ENCODE measurements at regions not wholly inside any gene's neighbourhood (a gene's known extent, or its start where the extent isn't known, plus 50 kb on each side); places are given as distances from the start of the nearest gene placed in this dataset.
"Not testable (repeated sequence)": the region's sequence is repeated elsewhere in the genome, so short reads cannot be mapped to it uniquely, and the experiment has no call there.

GRCh38 chr5:38789134-38789533 lies 56.7 kb upstream of the OSMR start:
- TF ChIP-seq POLR2A (IDR thresholded peaks at IDR 0.05): no peak
- H3K4me1 ChIP-seq: no peaks in the 10 kb centered on the region
- H3K36me3 ChIP-seq: no peaks in the 10 kb centered on the region
- no peaks in the 10 kb centered on the region for H3K9me3 ChIP-seq
- H3K4me3 ChIP-seq: no peak overlapping the region
- no peaks in the 10 kb centered on the region for H3K27me3 ChIP-seq
- H3K27ac ChIP-seq: no peak overlapping the region
- intact Hi-C loops (cut with DNase I; ENCODE audit: low total_unique reads): no loop called here
- DNase-seq (ENCODE audit: low spot score in 2 of 2): no peak

- no peaks in the 10 kb centered on the region for H3K27me3 ChIP-seq
- H3K36me3 ChIP-seq: no peaks in the 10 kb centered on the region
- no peak overlapping the region for H3K27ac ChIP-seq
- intact Hi-C loops (cut with DNase I; ENCODE audit: low total_unique reads): no loop called here
- no peak for DNase-seq (ENCODE audit: low spot score in 2 of 2)
- no peaks in the 10 kb centered on the region for H3K4me1 ChIP-seq
- no peak overlapping the region for H3K4me3 ChIP-seq
- TF ChIP-seq POLR2A (IDR thresholded peaks at IDR 0.05) (no peak), CTCF (IDR thresholded peaks at IDR 0.05) (no peak), POLR2AphosphoS5 (IDR thresholded peaks at IDR 0.05) (no peak)
- no peaks in the 10 kb centered on the region for H3K9me3 ChIP-seq
Observed at GRCh38 chr5:38789777-38790176, 56.0 kb upstream of the OSMR start.

- TF ChIP-seq POLR2AphosphoS5 (IDR thresholded peaks at IDR 0.05): no peak
- TF ChIP-seq CTCF (IDR thresholded peaks at IDR 0.05): no peak
- no peak for TF ChIP-seq POLR2A (IDR thresholded peaks at IDR 0.05)
- H3K36me3 ChIP-seq: no peaks in the 10 kb centered on the region
- no peak for DNase-seq (ENCODE audit: low spot score in 2 of 2)
- H3K4me1 ChIP-seq: no peaks in the 10 kb centered on the region
- H3K9me3 ChIP-seq: no peaks in the 10 kb centered on the region
- no peak overlapping the region for H3K4me3 ChIP-seq
- H3K27me3 ChIP-seq: no peaks in the 10 kb centered on the region
- intact Hi-C loops (cut with DNase I; ENCODE audit: low total_unique reads): no loop called here
- no peak overlapping the region for H3K27ac ChIP-seq
Observed at GRCh38 chr5:38790268-38790667, 55.5 kb upstream of the OSMR start.

GRCh38 chr5:38790891-38791290 lies 54.9 kb upstream of the OSMR start:
- H3K4me3 ChIP-seq: no peak overlapping the region
- TF ChIP-seq POLR2A (IDR thresholded peaks at IDR 0.05) (no peak), POLR2AphosphoS5 (IDR thresholded peaks at IDR 0.05) (no peak), CTCF (IDR thresholded peaks at IDR 0.05) (no peak)
- no peaks in the 10 kb centered on the region for H3K4me1 ChIP-seq
- no peak overlapping the region for H3K27ac ChIP-seq
- H3K27me3 ChIP-seq: no peaks in the 10 kb centered on the region
- intact Hi-C loops (cut with DNase I; ENCODE audit: low total_unique reads): no loop called here
- no peaks in the 10 kb centered on the region for H3K36me3 ChIP-seq
- DNase-seq (ENCODE audit: low spot score in 2 of 2): no peak
- H3K9me3 ChIP-seq: no peaks in the 10 kb centered on the region

- Histone ChIP-seq H3K36me3 (no peaks in the 10 kb centered on the region), H3K9me3 (no peaks in the 10 kb centered on the region), H3K27me3 (no peaks in the 10 kb centered on the region), H3K4me1 (no peaks in the 10 kb centered on the region), H3K27ac (no peak overlapping the region), H3K4me3 (no peak overlapping the region)
- DNase-seq (ENCODE audit: low spot score in 2 of 2): no peak
- intact Hi-C loops (cut with DNase I; ENCODE audit: low total_unique reads): no loop called here
- TF ChIP-seq POLR2A (IDR thresholded peaks at IDR 0.05): no peak
- no peak for TF ChIP-seq CTCF (IDR thresholded peaks at IDR 0.05)
- TF ChIP-seq POLR2AphosphoS5 (IDR thresholded peaks at IDR 0.05): no peak
Observed at GRCh38 chr5:38793099-38793498, 52.7 kb upstream of the OSMR start.

- H3K36me3 ChIP-seq; H3K4me3 ChIP-seq; intact Hi-C loops (cut with DNase I; ENCODE audit: low total_unique reads); H3K27ac ChIP-seq; H3K4me1 ChIP-seq; DNase-seq (ENCODE audit: low spot score in 2 of 2); H3K9me3 ChIP-seq; H3K27me3 ChIP-seq: not testable (repeated sequence)
Observed at GRCh38 chr5:38794037-38794436, 51.8 kb upstream of the OSMR start.

Measured in breast epithelium (tissue), 4 donors.